Renal cortex interstitium (tissue), 11 donors: ENCODE measurements at regions not wholly inside any gene's neighbourhood (a gene's known extent, or its start where the extent isn't known, plus 50 kb on each side); places are given as distances from the start of the nearest gene placed in this dataset.
A peak's percentile ranks its signal among the peaks of the same experiment; 100 is the strongest.

Experiments used
- DNase-seq, 11 donors: peaks; one replicate each; pipeline ENCODE4 v3.0.0-alpha.2; 2013; ENCODE audit warnings: low read depth in 9 of 11, low spot score in 4 of 11; ENCODE audit errors: extremely low read depth in 1 of 11

GRCh38 chr2:172339371-172340010 is 87.9 kb upstream of the ITGA6 start:
- peak in 4 of 11 donors; percentile 26 to 43 (median 33) for DNase-seq

- no peak for DNase-seq
Observed at GRCh38 chr2:172340394-172340793, 87.0 kb upstream of the ITGA6 start.

- no peak for DNase-seq
Observed at GRCh38 chr2:172342078-172342477, 85.3 kb upstream of the ITGA6 start.

- no peak for DNase-seq
Observed at GRCh38 chr2:172342611-172343010, 84.8 kb upstream of the ITGA6 start.

GRCh38 chr2:172344159-172344558 is 83.2 kb upstream of the ITGA6 start:
- DNase-seq, result no peak

GRCh38 chr2:172345956-172346555 is 81.3 kb upstream of the ITGA6 start:
- DNase-seq, result no peak

GRCh38 chr2:172348555-172349288 is 78.7 kb upstream of the ITGA6 start:
- DNase-seq, result no peak

GRCh38 chr2:172350839-172351479 is 76.4 kb upstream of the ITGA6 start:
- DNase-seq, result no peak

GRCh38 chr2:172351586-172351985 is 75.8 kb upstream of the ITGA6 start:
- DNase-seq, result no peak

- no peak for DNase-seq
Observed at GRCh38 chr2:172354347-172354746, 73.0 kb upstream of the ITGA6 start.

GRCh38 chr2:172357442-172357841 is 69.9 kb upstream of the ITGA6 start:
- no peak for DNase-seq

GRCh38 chr2:172358691-172359556 is 68.5 kb upstream of the ITGA6 start:
- no peak for DNase-seq

- DNase-seq, result no peak
Observed at GRCh38 chr2:172361360-172361759, 66.0 kb upstream of the ITGA6 start.

GRCh38 chr2:172361840-172362239 is 65.5 kb upstream of the ITGA6 start:
- DNase-seq, result no peak

- DNase-seq, result no peak
Observed at GRCh38 chr2:172364261-172364660, 63.1 kb upstream of the ITGA6 start.

- no peak for DNase-seq
Observed at GRCh38 chr2:172366596-172367150, 60.7 kb upstream of the ITGA6 start.

GRCh38 chr2:172370821-172371455 is 56.4 kb upstream of the ITGA6 start:
- DNase-seq, result no peak

GRCh38 chr2:172372436-172372835 is 55.0 kb upstream of the ITGA6 start:
- DNase-seq, result no peak
